Endometrial microvascular endothelial cells (primary cell): ENCODE measurements at regions not wholly inside any gene's neighbourhood (a gene's known extent, or its start where the extent isn't known, plus 50 kb on each side); places are given as distances from the start of the nearest gene placed in this dataset.
"Not testable (repeated sequence)": the region's sequence is repeated elsewhere in the genome, so short reads cannot be mapped to it uniquely, and the experiment has no call there.

ENCODE experiments used
- in situ Hi-C: cut with HindIII; loops from 2 replicates; pipeline ENCODE4 v1.10.0; 2017; ENCODE audit warnings: low sequenced_read_pairs, low pct_unique_long_range_greater_than_20kb; ENCODE audit errors: inconsistent ontology term

DNA sequence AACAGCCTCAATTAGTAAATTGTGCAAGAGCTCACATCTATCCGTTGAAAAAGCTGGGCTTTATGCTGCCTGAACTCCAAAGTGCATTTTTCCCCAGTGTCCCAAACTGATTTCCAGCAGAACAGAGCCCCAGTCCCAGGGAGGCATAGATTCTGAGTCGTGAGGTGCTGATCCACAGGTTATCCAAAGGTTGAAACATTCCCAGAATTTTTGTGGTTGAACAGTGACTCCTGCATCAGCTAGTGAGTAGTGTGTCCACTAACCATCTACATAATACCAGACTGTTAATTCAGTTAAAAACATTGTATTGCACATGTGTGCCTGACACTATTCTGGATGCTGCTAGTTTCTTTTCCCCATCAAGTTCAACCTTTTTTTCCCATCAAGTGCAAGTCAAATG is 761.5 kb downstream of the GATA3 start:
- in situ Hi-C loops = no loop called here

DNA sequence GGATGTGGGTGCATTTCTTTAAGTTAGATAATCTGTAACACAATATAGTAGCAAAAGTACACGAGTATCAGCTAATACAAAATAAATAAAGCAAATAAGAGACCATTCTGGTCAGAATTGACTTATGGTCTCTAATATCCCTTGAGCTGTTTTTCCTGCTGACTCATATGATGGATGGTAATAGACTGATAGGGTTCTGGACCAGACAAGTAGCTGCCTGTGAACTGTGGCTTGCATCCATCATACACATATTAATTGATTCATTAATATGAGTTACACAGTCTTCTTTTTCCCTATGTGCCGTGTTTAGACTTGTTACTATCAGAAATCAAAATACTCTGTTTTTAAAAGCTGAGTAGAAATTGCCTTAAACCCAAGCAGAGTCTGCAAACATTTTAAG is 762.8 kb downstream of the GATA3 start:
- in situ Hi-C loops = no loop called here

DNA sequence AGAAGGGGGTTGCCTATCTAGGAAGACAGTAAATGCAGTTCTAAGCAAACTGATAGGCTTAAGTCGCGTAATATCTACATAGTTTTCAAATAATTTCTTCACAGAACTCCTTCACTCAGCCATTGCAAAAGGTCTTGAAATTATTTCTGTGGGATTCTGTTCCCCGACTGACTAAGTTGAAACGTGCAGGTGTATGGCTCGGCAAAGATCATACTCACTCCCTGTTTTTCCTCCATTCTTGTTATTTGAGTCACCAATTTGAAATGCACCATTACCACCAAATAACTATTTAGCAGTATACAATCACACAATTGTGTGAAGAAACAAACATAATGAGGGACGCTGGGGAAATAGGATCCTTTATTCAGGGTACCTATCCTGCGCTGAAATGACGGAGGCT is 771.1 kb downstream of the GATA3 start:
- in situ Hi-C loops = no loop called here

DNA sequence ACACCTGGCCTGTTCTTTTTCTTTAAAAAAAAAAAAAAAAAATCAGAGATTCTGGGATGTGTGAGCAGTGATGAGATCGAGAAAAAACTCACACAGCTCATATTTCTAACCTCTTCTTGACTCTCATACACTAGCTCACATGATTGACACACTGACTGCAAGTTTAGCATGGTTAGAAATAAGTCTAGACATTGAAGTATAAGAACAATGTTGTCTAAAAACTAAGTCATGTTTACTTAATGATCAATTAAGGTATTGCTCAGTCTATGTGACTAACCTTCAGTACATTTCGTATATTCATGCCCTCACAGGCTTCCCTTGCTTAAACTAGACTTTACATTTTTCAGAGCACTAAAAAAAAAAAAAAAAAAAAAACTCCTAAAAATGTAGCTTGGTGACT is 775.1 kb downstream of the GATA3 start:
- in situ Hi-C loops = no loop called here

DNA sequence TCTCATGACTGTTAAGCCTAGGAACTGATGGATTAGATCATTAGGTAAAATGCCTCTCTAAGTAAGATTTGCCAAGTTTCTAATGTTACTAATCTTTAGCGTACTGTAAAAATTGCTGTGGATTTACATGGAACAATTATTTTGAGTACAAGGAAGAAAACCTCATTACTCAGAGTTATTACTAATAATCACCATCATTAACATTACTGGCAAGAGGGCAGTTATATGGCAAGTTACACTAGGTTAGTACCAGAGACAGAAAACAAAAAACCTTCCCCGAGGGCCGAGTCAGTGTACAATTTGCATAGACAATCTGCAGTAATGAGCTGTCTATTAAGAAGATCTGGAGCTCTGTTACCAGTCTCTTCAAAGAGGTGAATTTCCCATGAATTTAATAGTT is 775.6 kb downstream of the GATA3 start:
- in situ Hi-C loops = no loop called here

DNA sequence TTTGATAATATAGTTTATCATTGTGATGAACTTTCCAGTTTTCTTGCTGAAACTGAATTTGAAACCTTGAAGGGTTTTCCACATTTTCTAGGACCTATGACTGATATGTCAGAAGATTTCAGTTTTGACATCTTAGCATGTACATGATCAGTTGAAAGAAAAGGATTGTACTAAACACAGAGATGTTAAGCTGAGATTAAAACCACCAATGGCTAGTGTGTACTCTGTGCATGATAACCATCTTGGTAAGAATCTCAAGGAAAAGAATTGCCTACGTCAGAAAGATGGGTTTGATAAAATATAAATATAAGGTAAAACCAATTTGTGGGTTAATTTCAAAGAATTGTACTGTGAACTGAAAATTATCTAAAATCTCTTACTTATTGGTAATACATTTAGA is 776.4 kb downstream of the GATA3 start:
- in situ Hi-C loops = no loop called here

DNA sequence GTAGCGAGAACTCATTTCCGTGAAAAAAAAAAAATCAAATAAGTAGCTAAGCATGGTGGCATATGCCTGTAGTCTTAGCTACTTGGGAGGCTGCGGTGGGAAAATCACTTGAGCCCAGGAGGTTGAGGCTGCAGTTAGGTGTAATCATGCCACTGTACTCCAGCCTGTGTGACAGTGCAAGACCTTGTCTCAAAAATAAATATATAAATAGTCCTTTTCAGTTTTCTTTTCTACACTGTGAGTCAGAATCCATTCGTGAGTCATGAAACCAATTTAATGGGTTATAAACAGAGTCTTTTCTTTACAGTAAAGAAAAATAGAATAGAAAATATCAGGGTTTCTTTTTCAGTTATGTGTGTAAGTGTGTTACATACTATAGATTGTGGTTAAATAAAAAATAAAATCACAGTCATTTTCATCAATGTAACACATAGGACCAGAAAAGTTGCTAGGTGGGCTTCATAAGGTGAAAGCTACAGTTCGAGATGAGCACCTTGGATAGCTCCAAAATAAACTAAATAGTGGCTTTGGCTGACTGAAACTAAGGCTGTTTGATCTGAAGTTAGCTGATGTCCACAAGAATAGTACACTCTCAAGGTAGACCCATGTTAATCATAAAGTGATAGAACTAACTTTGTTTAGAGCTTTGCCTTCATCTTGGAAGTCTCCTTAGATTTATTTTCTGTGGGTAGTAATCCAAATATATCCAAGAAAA is 781.1 kb downstream of the GATA3 start:
- in situ Hi-C loops = no loop called here

DNA sequence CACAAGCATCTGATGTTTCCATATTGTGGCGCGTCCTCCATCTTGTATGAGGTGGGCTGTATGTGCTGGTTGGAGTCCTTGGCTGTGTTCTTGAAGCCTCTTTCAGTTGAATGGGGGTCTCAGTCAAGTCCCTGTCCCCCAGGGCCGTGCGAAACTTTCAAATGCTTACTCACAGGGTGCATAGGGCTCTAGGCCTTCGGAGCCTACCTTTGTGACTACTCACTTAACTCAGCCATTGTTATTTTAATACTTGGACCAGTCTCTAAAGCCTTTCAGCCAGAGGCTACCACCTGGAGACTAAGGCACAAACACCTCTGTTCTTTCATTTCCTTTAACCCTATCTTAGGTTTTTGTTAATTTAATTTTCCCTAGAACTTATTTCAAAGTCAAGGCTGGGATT is 785.9 kb downstream of the GATA3 start:
- in situ Hi-C loops = no loop called here

DNA sequence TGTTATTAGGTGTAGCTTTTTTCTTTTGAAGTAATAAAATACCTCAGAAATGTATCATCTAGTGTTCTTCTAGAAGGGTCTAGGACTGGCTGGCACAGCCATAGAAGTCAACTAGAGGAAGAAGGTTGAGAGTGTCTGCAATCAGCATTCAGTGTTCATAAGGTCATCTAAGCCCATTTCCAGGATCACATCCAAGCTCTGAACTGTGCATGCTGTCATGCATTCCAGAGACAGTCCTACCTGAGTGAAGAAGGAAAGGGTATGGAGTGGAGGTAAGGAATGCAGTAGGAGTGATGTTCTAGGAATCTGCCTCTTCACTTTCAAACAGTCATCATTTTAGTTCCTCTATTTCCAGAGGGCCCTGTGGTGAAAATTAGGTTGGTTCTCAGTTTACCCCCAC is 789.7 kb downstream of the GATA3 start:
- in situ Hi-C loops = no loop called here

DNA sequence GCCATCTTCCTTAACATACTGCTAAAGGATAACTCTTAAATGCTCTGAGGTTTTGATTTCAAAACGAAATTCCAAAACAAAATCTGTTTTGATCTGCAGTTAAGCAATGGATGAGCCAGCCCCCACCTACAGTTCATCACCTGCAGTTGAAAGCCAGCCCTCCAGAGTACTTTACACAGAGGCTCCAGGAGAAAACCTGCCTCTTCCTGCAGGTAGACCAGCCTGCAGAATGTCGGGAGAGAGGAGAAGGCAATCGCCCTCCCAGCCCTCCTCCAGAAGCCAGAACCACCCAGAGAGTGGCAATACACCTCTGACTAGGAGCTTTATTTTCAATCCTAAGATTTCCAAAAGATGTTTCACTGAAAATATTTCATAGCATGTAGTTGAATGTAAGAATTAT is 798.1 kb downstream of the GATA3 start:
- in situ Hi-C loops = no loop called here

DNA sequence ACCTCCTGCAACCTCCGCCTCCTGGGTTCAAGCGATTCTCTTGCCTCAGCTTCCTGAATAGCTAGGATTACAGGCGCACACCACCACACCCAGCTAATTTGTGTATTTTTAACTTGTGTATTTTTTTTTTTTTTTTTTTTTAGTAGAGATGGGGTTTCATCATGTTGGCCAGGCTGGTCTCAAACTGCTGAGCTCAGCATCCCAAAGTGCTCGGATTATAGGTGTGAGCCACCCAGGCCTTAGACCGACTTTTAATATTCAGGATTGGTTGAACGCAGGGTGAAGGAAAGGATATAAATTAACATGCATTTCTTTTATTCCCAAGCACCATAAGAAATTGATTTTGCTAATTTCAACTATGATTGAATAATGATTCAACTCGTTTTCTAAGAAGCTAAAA is 798.6 kb downstream of the GATA3 start:
- in situ Hi-C loops = no loop called here

DNA sequence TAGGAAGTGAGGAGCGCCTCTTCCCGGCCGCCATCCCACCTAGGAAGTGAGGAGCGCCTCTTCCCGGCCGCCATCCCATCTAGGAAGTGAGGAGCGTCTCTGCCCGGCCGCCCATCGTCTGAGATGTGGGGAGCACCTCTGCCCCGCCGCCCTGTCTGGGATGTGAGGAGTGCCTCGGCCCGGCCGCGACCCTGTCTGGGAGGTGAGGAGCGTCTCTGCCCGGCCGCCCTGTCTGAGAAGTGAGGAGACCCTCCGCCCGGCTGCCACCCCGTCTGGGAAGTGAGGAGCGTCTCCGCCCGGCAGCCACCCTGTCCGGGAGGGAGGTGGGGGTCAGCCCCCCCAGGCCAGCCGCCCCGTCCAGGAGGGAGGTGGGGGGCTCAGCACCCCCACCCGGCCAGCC is 814.4 kb downstream of the GATA3 start:
- in situ Hi-C loops = not testable (repeated sequence)

DNA sequence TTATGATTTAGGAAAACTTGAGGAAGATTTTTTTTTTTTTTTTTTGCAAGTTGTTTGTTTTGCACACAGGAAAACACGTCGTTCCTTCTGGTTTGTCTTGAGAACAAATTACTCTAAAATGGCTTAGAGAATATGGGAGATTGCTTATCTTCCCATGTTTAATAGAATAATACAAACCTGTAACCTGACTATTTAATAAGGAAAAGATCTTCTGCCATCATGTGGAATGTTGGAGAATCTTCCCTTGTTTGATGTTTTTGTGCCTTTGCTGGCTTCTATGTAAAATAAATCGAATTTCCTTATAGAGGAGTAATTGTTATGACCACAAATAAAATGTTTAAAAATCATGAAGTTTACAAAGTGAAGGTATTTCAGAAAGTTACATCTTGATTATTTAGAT is 818.8 kb downstream of the GATA3 start:
- in situ Hi-C loops = no loop called here

DNA sequence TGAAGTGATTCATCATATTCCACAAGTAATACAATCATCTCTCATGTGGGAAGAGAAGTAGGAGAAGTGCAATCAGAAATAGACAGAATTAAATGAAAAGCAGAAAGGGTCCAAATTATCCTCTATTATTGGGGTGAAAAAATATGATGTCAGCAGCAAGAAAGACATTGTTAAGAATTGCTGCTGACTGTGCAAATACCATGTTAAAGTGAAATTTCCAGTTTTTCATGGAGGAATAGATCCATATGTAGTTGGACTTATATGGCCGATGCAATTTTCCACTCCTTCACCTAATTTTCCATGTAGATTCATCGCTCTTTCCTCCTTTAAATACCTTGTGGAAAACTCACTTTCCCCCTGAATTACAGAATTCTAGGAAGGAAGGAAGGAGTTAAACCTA is 819.8 kb downstream of the GATA3 start:
- in situ Hi-C loops = no loop called here

DNA sequence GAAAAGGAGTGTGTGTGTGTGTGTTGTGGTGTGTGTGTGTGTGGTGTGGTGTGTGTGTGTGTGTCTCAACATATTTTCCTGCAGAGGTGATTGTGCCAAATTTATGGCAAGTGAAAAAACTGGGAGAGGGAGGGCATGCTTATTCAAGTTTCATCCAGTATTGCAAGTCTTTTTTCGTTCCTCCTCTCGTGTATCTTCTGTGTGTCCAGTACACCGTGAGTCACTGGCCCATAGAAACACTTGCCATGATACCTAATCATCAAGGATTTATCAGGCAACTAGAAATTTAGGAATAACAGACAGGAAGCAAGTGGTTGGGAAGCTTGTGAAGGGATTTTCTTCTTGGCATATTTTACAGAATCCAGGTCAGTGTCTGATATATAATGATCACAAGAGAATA is 820.5 kb downstream of the GATA3 start:
- in situ Hi-C loops = no loop called here

DNA sequence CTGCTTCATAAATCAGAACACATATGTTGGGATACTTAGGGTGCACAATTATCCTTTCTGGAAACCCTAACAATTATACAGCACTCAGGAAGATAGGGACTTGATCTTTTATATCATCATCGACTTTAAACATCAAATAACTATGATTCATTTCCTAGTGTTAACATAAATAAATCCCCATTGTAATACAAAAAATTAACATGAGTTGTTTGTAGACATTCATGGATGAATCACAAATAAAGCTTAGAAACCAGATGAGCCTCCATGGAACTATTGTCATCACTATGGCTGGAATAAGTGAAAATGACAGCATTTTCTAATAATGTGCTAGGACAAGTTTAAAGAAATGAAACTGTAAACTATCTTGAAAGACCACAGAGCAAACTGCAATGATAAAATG is 821.7 kb downstream of the GATA3 start:
- in situ Hi-C loops = no loop called here

DNA sequence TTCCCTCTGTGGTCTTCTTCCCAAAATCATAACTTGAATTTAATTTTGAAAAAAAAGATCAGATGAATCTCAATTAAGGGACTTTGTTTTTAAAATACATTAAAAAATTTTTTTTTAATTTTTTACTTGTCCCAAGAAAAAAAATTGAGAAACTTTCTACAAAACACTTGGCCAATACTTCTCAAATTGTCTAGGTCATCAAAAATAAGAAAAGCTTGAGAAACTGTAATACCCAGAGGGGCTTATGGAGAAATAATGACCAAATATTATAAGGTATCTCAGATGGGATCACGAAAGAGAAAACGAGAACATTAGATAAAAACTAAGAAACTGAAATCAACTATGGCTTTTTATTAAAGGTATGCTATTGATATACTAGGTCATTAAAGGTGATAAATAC is 835.0 kb downstream of the GATA3 start:
- in situ Hi-C loops = no loop called here

DNA sequence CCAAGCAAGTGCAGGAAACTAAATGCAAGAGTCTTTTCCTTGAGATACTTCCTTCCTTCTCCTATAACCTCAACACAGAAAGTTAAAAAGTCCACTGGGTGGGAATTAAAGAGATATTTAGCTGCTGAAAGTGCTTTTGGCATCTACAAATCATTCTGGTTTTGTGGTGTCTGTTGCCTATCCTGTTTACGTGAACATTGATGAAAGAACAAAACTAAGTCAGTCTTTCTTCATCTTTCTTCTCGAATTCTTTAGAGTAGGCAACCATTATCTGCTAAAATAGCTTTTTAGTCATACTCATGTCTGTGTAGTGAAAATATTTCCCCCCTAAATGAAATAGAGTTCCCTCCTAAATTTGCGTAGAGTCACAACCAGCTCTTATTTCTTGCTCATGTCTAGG is 838.6 kb downstream of the GATA3 start:
- in situ Hi-C loops = no loop called here

DNA sequence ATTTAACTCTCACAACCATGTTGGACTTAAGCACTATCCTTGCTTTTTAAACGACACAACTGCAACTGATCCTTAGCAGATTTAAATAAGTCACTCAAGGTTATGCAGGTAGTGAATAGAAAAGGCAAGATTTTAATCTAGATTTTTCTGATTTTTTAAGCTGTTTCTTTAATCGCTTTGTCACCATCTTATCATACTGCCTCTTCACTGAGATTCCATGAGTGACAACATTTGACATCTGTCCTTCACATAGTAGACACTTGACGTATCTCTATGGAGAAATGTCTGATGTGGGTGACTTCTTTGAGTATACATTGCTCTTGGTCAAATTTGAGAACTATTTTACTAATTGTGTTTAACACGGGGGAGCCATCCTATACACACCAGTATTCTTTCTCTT is 839.7 kb downstream of the GATA3 start:
- in situ Hi-C loops = no loop called here

DNA sequence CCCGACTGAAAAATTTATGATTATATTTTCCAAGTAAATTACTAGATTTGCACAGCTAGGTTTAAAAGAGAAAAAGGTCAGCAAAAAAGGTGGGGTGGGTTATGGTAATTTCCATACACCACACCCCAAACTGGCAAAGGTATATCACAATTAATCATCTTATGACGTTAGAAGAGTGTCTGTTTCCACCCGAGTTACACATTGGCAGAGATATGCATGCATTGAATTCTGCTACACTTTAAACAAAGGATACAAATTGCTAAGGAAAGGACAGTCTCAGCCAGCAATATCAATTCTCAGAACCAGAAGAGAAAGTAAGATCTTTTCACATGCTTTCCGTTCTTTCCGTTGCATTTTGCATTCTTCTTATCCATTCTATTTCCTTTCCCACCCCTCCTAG is 843.3 kb downstream of the GATA3 start:
- in situ Hi-C loops = no loop called here

DNA sequence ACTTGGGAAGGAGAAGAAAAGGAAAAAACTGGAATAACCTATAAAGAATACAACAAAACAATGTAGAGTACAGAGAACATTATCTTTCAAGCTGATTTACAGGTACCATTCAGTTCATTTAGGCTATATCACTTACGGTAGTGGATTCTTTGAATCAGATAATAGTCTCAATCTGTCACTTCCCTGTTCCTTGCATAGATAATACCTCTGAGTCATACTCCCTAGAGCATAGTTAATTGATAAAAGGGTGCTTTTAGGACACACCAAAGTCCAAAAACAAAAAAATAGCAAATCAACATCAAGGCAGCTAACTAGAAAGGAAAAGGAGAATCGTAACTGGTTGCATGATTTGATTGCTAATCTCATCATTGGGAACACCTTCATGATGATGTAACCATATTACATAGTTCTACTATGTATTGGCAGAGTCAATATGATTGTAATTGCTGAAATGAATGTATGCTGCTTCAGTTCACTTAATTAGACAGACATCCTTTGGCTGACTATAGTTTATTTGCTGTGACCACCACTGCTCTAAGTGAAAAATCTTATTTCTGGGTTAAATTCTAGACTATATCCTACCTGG is 844.4 kb downstream of the GATA3 start:
- in situ Hi-C loops = no loop called here
